Globus pallidus (tissue), 1 donor: ENCODE measurements at regions not wholly inside any gene's neighbourhood (a gene's known extent, or its start where the extent isn't known, plus 50 kb on each side); places are given as distances from the start of the nearest gene placed in this dataset.

Experiments used
- DNase-seq: peaks from one replicate; pipeline ENCODE4 v3.0.0-alpha.2; 2015; ENCODE audit warnings: low spot score

DNA sequence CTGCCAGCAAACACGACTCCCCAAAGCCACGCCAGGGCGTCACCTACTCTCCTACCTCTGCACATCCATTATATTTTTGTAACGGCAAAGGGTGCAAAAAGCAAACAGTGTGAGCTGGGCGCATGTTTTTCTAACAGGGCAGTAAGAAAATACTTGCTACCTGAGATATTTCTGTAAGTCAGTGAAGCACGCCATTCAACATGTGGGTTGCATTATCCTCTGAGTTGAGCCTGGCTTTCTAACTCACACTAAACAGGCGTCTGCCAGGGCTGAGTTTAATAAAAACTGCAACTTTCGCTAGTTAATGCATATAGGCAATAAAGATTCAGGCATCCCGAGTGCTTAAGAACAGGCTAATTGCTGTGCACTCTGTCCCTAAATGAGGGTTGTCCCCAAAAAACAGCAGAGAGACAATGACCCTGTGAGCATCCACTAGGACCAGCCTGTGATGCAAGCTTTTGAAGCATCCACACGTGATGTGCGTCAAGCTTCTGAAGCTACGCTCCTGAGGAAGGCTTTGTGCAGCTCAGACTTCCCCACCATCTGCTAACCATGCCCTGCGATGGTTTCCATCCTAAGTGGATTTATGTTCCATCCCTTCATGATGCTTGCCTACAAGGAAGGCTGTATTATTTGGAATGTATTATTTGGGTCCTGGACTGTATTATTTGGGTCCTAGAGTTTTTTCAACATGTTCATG is 70.0 kb upstream of the SIM2 start:
- no peak for DNase-seq

DNA sequence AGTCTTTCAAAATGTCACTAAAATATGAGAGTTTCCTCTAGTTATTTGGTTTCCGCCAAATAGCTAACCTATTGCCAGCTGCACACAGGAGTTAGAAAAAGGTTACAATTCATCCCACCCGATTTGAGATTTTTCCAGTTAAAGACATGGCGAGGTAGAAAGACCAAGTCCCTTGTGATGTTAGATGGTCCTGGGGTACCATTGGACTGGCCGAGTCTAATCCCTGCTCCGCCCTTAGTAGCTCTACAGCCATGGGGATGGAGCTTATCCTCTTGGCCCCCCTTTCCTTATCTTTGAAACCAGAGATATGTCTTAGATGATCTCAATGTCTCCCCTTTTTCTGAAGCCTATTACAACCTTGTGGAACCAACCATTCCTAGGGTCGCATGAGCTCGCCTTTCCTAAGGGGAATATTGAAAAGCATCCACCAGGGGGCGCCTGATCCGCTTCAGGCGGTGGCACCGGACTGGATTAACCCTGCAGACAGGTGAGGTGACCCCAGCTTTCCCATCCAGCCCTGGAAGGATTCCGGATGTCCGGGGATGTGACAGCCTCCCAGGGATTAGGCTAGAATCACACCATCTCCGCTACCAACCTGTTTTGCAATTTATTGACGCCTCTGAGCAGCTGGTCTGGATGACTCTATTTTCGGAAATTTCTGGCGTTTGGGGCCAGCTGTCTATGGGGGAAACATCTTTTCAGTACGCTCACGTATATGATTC is 68.3 kb upstream of the SIM2 start:
- DNase-seq = peak; percentile 34

DNA sequence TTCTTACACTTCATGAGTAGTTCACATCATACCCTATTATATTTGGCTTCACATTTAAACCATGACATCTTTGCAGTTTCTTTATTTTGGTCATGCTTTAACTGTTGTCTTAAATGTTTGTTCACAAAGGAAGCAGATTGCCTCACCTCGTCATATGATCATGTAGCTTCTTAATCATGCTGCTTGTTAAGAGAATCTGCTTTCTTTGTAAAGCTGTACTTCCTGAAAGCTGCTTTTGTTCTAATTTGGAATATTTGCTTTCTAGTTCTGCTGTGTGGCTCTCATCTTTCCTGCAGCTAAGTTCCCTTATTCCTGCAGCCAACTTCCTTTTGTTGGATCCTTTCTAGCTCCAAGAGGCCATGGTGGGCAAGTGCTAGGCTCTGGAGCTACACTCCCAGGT is 62.9 kb upstream of the SIM2 start:
- no peak for DNase-seq

DNA sequence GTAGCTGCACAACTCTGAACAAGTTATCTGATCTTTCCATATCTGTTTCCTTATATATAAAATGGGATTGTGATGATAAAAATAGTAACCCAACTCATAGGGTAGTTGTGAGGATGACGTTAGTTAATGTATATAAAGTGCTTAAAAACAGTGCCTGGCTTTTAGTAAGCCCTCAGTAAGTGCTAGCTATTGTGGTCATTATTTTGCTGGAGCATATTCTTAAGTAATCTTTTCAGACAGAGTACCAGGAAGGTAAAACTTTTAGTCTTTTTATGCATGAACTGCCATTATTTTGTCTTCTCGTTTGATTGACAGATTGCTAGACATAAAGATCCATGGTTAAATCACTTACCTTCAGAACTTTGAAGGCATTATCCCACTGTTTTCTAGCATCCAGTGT is 62.5 kb upstream of the SIM2 start:
- no peak for DNase-seq

DNA sequence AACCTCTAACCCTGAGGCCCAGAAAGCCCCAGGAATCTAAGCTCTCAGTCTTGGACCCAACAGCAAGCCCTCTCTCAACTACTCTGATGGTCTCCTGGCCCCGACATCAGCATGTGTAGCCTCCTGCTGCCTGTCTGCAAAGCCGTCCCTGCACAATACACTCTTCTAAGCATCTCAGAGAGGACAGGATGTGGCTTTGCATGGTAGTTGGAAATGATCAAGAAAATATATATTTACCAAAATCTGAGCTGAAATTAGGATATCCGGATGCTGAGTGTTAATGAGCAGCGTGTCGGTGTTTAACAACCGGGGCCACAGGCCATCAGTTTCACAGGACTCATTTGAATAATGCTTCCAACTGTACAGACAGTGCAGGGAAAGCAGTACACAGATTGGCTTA is 59.1 kb upstream of the SIM2 start:
- no peak for DNase-seq

DNA sequence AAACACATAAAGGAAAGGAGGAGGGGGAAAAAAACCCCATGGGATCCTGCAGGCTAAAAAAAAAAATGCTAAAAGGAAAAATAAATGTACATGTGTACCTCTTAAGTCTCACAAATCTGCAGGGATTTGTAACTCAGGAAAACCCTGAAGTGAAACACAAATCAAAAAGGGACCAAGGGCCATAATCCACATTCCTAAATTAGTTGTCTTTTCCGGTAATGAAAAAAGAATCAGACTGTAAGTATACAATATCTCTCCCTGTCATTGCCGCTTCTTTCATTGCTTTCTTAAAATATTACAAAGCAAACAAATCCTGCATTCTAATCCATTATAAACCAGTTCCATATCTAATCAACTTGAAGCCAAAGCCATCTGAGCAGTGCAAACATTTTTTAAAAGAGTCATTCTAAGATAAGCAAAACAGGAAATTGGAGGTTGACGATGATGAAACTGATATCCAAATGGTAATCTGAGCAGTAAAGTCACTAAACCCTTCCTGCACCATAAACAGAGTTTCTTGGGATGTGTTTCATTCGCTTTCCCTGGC is 58.7 kb upstream of the SIM2 start:
- no peak for DNase-seq

DNA sequence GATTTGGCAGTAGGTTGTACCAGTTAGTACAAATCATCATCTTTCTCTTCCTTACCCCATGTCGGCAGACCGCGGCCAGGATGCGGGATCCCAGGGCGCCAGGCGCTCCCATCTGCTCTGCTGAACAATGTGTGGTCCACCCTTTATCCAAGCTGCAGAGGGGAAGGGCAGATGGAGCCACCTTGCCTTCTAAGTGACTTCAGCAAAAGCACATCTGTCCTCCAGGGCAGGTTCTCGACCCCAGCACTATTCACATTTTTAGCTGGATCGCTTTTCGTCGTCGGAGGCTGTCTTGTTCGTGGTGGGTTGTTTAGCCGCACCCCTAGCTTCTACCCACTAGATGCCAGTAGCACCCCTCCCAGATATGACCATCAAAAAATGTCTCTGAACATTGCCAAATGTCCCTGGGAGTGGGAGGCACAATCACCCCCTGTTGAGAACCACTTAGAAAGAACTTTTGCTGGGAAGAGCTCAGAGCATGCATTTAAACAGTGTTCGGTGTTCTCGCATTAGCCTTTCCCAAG is 58.1 kb upstream of the SIM2 start:
- no peak for DNase-seq

DNA sequence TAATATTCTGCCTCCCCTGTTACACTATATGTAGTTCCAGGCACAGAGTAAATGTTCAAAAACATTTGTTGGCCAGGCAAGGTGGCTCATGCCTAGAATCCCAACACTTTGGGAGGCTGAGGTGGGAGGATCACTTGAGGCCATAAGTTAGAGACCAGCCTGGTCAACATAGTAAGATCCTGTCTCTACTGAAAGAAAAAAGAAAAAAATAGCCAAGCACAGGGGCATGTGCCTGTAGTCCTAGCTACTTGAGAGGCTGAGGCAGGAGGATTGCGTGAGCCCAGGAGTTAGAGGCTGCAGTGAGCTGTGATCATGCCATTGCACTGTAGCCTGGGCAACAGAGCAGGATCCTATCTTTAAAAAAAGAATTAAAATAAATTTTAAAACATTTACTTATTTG is 57.6 kb upstream of the SIM2 start:
- DNase-seq = no peak

DNA sequence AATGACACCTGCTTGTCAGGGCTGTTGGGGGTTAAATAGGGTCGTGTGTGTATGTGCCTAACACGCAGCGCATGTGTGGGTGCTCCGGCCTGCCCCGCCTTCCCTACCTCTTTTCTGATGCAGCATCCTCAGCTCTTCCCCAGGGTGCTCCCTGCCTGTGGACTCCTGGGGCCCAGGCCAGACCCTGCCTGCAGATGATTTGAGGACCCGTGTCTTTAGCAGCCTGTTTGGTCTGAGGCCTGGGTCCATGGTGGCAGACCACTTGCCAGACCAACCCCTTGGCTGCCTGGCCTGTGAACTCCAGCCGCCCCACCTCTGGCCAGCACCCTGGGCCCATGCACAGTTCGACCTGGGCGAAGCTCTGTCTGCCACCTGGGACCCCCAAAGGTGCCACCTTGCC is 57.0 kb upstream of the SIM2 start:
- DNase-seq = no peak

DNA sequence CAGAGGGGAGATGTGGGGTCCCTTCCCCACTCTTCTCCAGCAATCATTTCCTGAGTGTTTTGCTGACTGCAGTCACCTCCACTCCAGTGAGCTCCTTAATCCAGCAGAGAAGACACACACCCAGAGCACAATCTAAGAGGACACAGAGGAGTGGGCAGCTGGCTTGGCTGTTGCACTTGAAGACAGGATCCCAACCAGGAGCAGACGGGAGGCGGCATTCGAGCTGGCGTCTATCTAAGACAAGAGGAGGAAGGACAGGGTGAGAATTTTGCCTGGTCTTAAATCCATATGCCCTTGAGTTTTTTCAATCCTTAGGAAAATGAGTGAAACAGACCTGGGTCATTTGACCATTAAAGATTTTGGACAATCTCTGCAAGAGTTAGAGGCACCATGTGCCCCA is 56.1 kb upstream of the SIM2 start:
- DNase-seq = no peak

DNA sequence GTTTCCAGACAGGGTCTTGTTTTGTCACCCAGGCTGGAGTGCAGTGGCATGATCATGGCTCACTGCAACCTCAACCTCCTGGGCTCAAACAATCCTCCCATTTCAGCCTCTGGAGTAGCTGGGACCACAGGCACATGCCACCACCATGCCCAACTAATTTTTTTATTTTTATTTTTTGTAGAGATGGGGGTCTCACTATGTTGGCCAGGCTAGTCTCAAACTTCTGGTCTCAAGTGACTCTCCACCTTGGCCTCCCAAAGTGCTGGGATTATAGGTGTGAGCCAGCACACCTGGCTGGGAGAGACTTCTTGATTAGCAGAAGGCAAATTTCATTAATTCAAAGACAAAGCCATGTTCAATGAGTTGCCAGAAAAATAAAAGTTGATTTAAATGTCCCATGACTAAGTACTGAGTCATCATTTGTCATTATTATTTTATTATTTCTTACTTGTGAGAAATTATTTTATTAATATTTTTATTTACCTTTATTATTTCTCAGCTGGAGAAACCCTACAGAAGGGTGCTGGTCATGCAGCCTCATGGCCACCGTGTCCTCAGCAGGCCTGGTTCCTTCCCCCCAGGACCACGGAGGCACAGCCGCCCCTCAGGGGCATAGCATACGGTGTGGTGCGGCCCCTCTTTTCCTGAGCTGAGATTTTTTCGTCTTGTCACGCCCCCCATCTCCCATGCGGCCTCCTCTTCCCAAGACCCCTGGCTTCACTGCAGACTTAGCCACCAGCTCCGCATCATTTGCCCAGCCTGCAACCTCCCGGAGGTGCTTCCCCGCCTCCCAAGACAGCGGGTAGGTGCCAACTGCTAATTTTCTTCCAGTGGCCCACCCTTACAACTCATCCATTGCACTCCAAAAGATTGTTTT is 55.3 kb upstream of the SIM2 start:
- no peak for DNase-seq

DNA sequence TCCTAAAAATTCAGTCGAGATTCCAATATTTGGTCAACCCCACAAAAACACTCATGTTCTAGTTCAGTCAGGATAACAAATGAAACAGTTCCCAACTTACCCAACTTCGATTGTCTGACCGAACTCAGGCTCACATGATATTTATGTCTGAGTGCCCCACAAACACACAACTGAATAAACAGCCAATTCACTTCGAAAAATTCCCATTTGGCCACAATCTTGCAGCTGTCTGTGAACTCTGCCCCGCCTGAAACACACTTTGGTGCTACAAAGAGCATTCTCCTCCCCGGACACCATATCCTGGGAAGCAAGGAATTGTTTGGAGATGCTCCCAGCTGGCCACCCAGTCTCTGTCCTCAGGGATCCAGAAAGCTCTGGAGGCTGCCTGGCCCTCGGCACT is 52.9 kb upstream of the SIM2 start:
- DNase-seq = no peak

DNA sequence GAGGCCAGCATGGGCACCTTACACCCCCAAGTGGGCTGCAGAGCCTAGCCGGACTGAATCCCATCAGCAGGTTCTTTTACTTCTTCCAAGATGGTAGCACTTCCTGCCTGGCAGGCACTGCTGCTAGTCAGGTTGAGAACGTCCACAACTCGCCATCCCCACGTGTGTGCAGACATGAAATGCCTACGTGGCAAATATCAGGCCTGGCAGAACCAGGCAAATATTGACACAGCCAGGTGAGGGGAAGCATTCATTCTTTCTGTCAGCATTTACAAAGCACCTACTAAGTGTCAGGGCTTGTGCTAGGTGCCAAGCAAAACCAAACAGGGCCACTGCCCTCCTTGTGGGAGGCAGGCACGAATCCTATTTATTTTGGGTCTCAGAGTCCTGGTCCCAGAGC is 52.3 kb upstream of the SIM2 start:
- no peak for DNase-seq

DNA sequence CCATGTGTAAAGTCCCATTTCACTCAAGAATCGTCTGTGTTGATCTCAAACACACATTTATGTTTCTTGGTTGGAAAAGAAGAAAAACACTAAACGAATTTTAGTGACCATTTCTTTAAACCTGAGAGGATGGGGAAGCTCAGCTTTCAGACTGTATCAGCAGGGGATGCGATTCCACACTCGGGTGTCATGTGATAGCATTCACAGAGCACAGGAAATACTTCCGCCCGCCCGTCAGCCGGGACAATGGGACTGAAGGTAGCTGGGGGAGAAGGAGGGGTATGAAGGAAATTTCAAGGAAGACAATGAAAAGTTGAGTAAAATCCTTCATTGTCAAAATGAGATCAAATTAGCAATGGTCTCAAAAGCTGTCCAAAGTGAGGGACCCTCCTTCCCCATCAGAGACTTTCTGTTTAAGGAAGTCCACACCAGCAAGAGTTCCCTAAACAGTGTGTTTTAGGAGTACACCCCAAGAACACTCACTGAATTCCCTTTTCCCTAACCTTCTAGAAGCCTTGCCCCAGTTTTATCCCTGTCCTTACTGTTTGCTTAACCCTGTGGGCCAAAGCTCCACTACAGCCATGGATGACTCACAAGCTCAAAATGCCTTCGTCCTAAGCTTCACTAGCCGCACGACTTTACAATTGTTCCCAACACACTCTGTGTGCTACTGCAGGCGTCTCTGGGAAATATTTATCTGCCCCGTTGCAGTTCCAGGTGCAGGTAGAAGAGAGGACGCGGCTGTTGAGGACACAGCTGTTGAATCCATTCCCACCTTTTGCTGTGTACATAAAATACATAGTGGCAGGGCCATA is 51.4 kb upstream of the SIM2 start:
- DNase-seq = no peak
